GM18505 (cell line): ENCODE measurements at regions not wholly inside any gene's neighbourhood (a gene's known extent, or its start where the extent isn't known, plus 50 kb on each side); places are given as distances from the start of the nearest gene placed in this dataset.
"Not testable (repeated sequence)": the region's sequence is repeated elsewhere in the genome, so short reads cannot be mapped to it uniquely, and the experiment has no call there.

ENCODE experiments used
- ATAC-seq: cut with Tn5 transposase; IDR thresholded peaks from one replicate; pipeline ENCODE4 v1.9.1; 2021; ENCODE audit not compliant: unreplicated experiment
- POLR2A ChIP-seq: IDR thresholded peaks from 4 replicates; pipeline ENCODE4 v1.6.1; 2011; ENCODE audit warnings: borderline replicate concordance; ENCODE audit not compliant: insufficient read depth, insufficient read length; ENCODE audit errors: extremely low read depth

- ATAC-seq, result no peak
- no peak for TF ChIP-seq POLR2A
These were observed 1083.5 kb downstream of the PCDH7 start for GRCh38 chr4:31803526-31804195.

GRCh38 chr4:31807036-31807435 is 1086.9 kb downstream of the PCDH7 start:
- no peak for TF ChIP-seq POLR2A
- no peak for ATAC-seq

GRCh38 chr4:31844350-31844749 is 1124.2 kb downstream of the PCDH7 start:
- no peak for ATAC-seq
- TF ChIP-seq POLR2A, result no peak

GRCh38 chr4:31851946-31852345 is 1131.8 kb downstream of the PCDH7 start:
- no peak for TF ChIP-seq POLR2A
- ATAC-seq, result no peak

GRCh38 chr4:31877429-31877828 is 1157.3 kb downstream of the PCDH7 start:
- ATAC-seq, result no peak
- TF ChIP-seq POLR2A, result no peak

GRCh38 chr4:31880837-31881236 is 1160.7 kb downstream of the PCDH7 start:
- ATAC-seq, result not testable (repeated sequence)

- ATAC-seq, result no peak
- no peak for TF ChIP-seq POLR2A
These were observed 1176.2 kb downstream of the PCDH7 start for GRCh38 chr4:31896349-31896748.

- no peak for ATAC-seq
- no peak for TF ChIP-seq POLR2A
These were observed 1185.2 kb downstream of the PCDH7 start for GRCh38 chr4:31905363-31905762.

- no peak for TF ChIP-seq POLR2A
- ATAC-seq, result no peak
These were observed 1188.1 kb downstream of the PCDH7 start for GRCh38 chr4:31908261-31908660.

- no peak for TF ChIP-seq POLR2A
- ATAC-seq, result no peak
These were observed 1197.2 kb downstream of the PCDH7 start for GRCh38 chr4:31917334-31917733.

GRCh38 chr4:31918891-31919290 is 1198.7 kb downstream of the PCDH7 start:
- ATAC-seq, result no peak
- no peak for TF ChIP-seq POLR2A

GRCh38 chr4:31923634-31924033 is 1203.5 kb downstream of the PCDH7 start:
- no peak for TF ChIP-seq POLR2A
- ATAC-seq, result no peak

- ATAC-seq, result no peak
- no peak for TF ChIP-seq POLR2A
These were observed 1209.6 kb downstream of the PCDH7 start for GRCh38 chr4:31929676-31930345.

GRCh38 chr4:31946456-31946855 is 1226.3 kb downstream of the PCDH7 start:
- TF ChIP-seq POLR2A, result no peak
- no peak for ATAC-seq
